Small intestine (tissue), 7 donors: ENCODE measurements at regions not wholly inside any gene's neighbourhood (a gene's known extent, or its start where the extent isn't known, plus 50 kb on each side); places are given as distances from the start of the nearest gene placed in this dataset.

Experiments used
- DNase-seq, 2 donors: peaks; one replicate each; pipeline versions ENCODE4 v3.0.0 to v3.0.0-alpha.2; 2013
- FAIRE-seq: peaks from 2 replicates; lab custom pipeline; 2012; peaks lifted over from hg19 to GRCh38; lab: Jason Lieb, UNC
- H3K27ac ChIP-seq, 3 donors: one replicate each; pipeline ENCODE4 v1.5.1; 2013; ENCODE audit warnings: low read length in 2 of 3, mild to moderate bottlenecking in 2 of 3, control low read depth in 1 of 3, inconsistent platforms in 1 of 3, low read depth in 1 of 3, moderate library complexity in 1 of 3
- H3K27me3 ChIP-seq, 3 donors: one replicate each; pipeline ENCODE4 v1.6.1; 2013; ENCODE audit warnings: low read length in 3 of 3, inconsistent platforms in 1 of 3; ENCODE audit not compliant: control insufficient read depth in 3 of 3, insufficient read depth in 3 of 3
- H3K36me3 ChIP-seq, 3 donors: one replicate each; pipeline ENCODE4 v1.6.1; 2013; ENCODE audit warnings: low read length in 3 of 3, inconsistent platforms in 1 of 3, low read depth in 1 of 3, mild to moderate bottlenecking in 1 of 3, moderate library complexity in 1 of 3; ENCODE audit not compliant: control insufficient read depth in 3 of 3, insufficient read depth in 2 of 3
- H3K4me1 ChIP-seq, 3 donors: one replicate each; pipeline ENCODE4 v1.6.1; 2013; ENCODE audit warnings: low read length in 2 of 3, inconsistent platforms in 1 of 3, low read depth in 1 of 3, mild to moderate bottlenecking in 1 of 3, moderate library complexity in 1 of 3; ENCODE audit not compliant: control insufficient read depth in 3 of 3, insufficient read depth in 2 of 3
- H3K4me3 ChIP-seq, 3 donors: one replicate each; pipeline ENCODE4 v1.5.1; 2013; ENCODE audit warnings: low read length in 3 of 3, control low read depth in 1 of 3, inconsistent platforms in 1 of 3, low read depth in 1 of 3, mild to moderate bottlenecking in 1 of 3, moderate library complexity in 1 of 3
- H3K9me3 ChIP-seq, 2 donors: one replicate each; pipeline ENCODE4 v1.6.1; 2013; ENCODE audit warnings: low read depth in 1 of 2, low read length in 1 of 2; ENCODE audit not compliant: control insufficient read depth in 2 of 2, insufficient read depth in 1 of 2
- WGBS, 3 donors: extraction: QIAGEN DNeasy Blood & Tissue Kit; methylation state at CpG; one replicate each; pipeline ENCODE4 v1.1.7; 2013; 5-methylcytosine and 5-hydroxymethylcytosine counted together
- donor health status: healthy with polysubstance abuse.
- donor health status: control.
- donor health status: control.
- donor health status: Bipolar disorder and iron deficiency.
- donor health status: healthy.

GRCh38 chr1:30417701-30418046 is 305.7 kb downstream of the MATN1 start:
- Histone ChIP-seq H3K27ac (no peak overlapping the region), H3K4me1 (no peaks in the 10 kb centered on the region), H3K4me3 (no peak overlapping the region), H3K27me3 (no peaks in the 10 kb centered on the region), H3K36me3 (no peaks in the 10 kb centered on the region), H3K9me3 (no peaks in the 10 kb centered on the region)
- FAIRE-seq (no peak), DNase-seq (no peak)
- WGBS, 3 donors = 79 to 82% (median 82%) methylated on average over 3 of the region's 3 CpGs

GRCh38 chr1:30417001-30417700 is 306.2 kb downstream of the MATN1 start:
- Histone ChIP-seq H3K4me3 (no peak overlapping the region), H3K36me3 (no peaks in the 10 kb centered on the region), H3K27me3 (no peaks in the 10 kb centered on the region), H3K27ac (no peak overlapping the region), H3K4me1 (no peaks in the 10 kb centered on the region), H3K9me3 (no peaks in the 10 kb centered on the region)
- FAIRE-seq (no peak), DNase-seq (no peak)
- WGBS, 3 donors = 79 to 85% (median 84%) methylated on average over 11 of the region's 11 CpGs

GRCh38 chr1:30416221-30416820 is 307.1 kb downstream of the MATN1 start:
- DNase-seq = no peak
- Histone ChIP-seq H3K36me3 (no peaks in the 10 kb centered on the region), H3K27ac (no peak overlapping the region), H3K4me3 (no peak overlapping the region), H3K9me3 (no peaks in the 10 kb centered on the region), H3K4me1 (no peaks in the 10 kb centered on the region), H3K27me3 (no peaks in the 10 kb centered on the region)
- FAIRE-seq = no peak
- WGBS, 3 donors = 67 to 76% (median 67%) methylated on average over 6 of the region's 6 CpGs

GRCh38 chr1:30415171-30415940 is 308.0 kb downstream of the MATN1 start:
- no peaks in the 10 kb centered on the region for H3K4me1 ChIP-seq
- no peaks in the 10 kb centered on the region for H3K9me3 ChIP-seq
- H3K4me3 ChIP-seq = no peak overlapping the region
- no peaks in the 10 kb centered on the region for H3K27me3 ChIP-seq
- DNase-seq = no peak
- H3K36me3 ChIP-seq = no peaks in the 10 kb centered on the region
- 70 to 82% (median 77%) methylated on average over 7 of the region's 7 CpGs for WGBS, 3 donors
- no peak for FAIRE-seq
- no peak overlapping the region for H3K27ac ChIP-seq

- Histone ChIP-seq H3K27me3 (no peaks in the 10 kb centered on the region), H3K4me1 (no peaks in the 10 kb centered on the region), H3K4me3 (no peak overlapping the region), H3K36me3 (no peaks in the 10 kb centered on the region), H3K27ac (no peak overlapping the region), H3K9me3 (no peaks in the 10 kb centered on the region)
- WGBS, 3 donors = 22 to 56% (median 45%) methylated on average over 3 of the region's 3 CpGs
- no peak for DNase-seq
- no peak for FAIRE-seq
Observed at GRCh38 chr1:30414851-30415165, 308.6 kb downstream of the MATN1 start.

- WGBS, 3 donors = 62 to 71% (median 69%) methylated on average over 14 of the region's 14 CpGs
- DNase-seq (no peak), FAIRE-seq (no peak)
- Histone ChIP-seq H3K4me1 (no peaks in the 10 kb centered on the region), H3K36me3 (no peaks in the 10 kb centered on the region), H3K27me3 (no peaks in the 10 kb centered on the region), H3K4me3 (no peak overlapping the region), H3K27ac (no peak overlapping the region), H3K9me3 (no peaks in the 10 kb centered on the region)
Observed at GRCh38 chr1:30414086-30414850, 309.1 kb downstream of the MATN1 start.

GRCh38 chr1:30413606-30414005 is 309.8 kb downstream of the MATN1 start:
- Histone ChIP-seq H3K4me3 (no peak overlapping the region), H3K4me1 (no peaks in the 10 kb centered on the region), H3K9me3 (no peaks in the 10 kb centered on the region), H3K27ac (no peak overlapping the region), H3K27me3 (no peaks in the 10 kb centered on the region), H3K36me3 (no peaks in the 10 kb centered on the region)
- DNase-seq (no peak), FAIRE-seq (no peak)
- WGBS, 3 donors = 81 to 84% (median 84%) methylated on average over 12 of the region's 12 CpGs

- DNase-seq = no peak
- no peak overlapping the region for H3K27ac ChIP-seq
- FAIRE-seq = no peak
- no peaks in the 10 kb centered on the region for H3K36me3 ChIP-seq
- 46 to 49% (median 47%) methylated on average over 8 of the region's 8 CpGs for WGBS, 3 donors
- H3K27me3 ChIP-seq = peaks cover 0 to 3% (median 0%) of the 10 kb centered on the region in 3 donors
- H3K4me3 ChIP-seq = no peak overlapping the region
- no peaks in the 10 kb centered on the region for H3K4me1 ChIP-seq
- no peaks in the 10 kb centered on the region for H3K9me3 ChIP-seq
Observed at GRCh38 chr1:30413111-30413440, 310.3 kb downstream of the MATN1 start.
